Small intestine (tissue), 7 donors: ENCODE measurements at regions not wholly inside any gene's neighbourhood (a gene's known extent, or its start where the extent isn't known, plus 50 kb on each side); places are given as distances from the start of the nearest gene placed in this dataset.

ENCODE experiments used
- DNase-seq, 2 donors: peaks; one replicate each; pipeline versions ENCODE4 v3.0.0 to v3.0.0-alpha.2; 2013
- FAIRE-seq: peaks from 2 replicates; lab custom pipeline; 2012; peaks lifted over from hg19 to GRCh38; lab: Jason Lieb, UNC
- H3K27ac ChIP-seq, 3 donors: one replicate each; pipeline ENCODE4 v1.5.1; 2013; ENCODE audit warnings: low read length in 2 of 3, mild to moderate bottlenecking in 2 of 3, control low read depth in 1 of 3, inconsistent platforms in 1 of 3, low read depth in 1 of 3, moderate library complexity in 1 of 3
- H3K27me3 ChIP-seq, 3 donors: one replicate each; pipeline ENCODE4 v1.6.1; 2013; ENCODE audit warnings: low read length in 3 of 3, inconsistent platforms in 1 of 3; ENCODE audit not compliant: control insufficient read depth in 3 of 3, insufficient read depth in 3 of 3
- H3K36me3 ChIP-seq, 3 donors: one replicate each; pipeline ENCODE4 v1.6.1; 2013; ENCODE audit warnings: low read length in 3 of 3, inconsistent platforms in 1 of 3, low read depth in 1 of 3, mild to moderate bottlenecking in 1 of 3, moderate library complexity in 1 of 3; ENCODE audit not compliant: control insufficient read depth in 3 of 3, insufficient read depth in 2 of 3
- H3K4me1 ChIP-seq, 3 donors: one replicate each; pipeline ENCODE4 v1.6.1; 2013; ENCODE audit warnings: low read length in 2 of 3, inconsistent platforms in 1 of 3, low read depth in 1 of 3, mild to moderate bottlenecking in 1 of 3, moderate library complexity in 1 of 3; ENCODE audit not compliant: control insufficient read depth in 3 of 3, insufficient read depth in 2 of 3
- H3K4me3 ChIP-seq, 3 donors: one replicate each; pipeline ENCODE4 v1.5.1; 2013; ENCODE audit warnings: low read length in 3 of 3, control low read depth in 1 of 3, inconsistent platforms in 1 of 3, low read depth in 1 of 3, mild to moderate bottlenecking in 1 of 3, moderate library complexity in 1 of 3
- H3K9me3 ChIP-seq, 2 donors: one replicate each; pipeline ENCODE4 v1.6.1; 2013; ENCODE audit warnings: low read depth in 1 of 2, low read length in 1 of 2; ENCODE audit not compliant: control insufficient read depth in 2 of 2, insufficient read depth in 1 of 2
- WGBS, 3 donors: extraction: QIAGEN DNeasy Blood & Tissue Kit; methylation state at CpG; one replicate each; pipeline ENCODE4 v1.1.7; 2013; 5-methylcytosine and 5-hydroxymethylcytosine counted together
- donor health status: healthy with polysubstance abuse.
- donor health status: control.
- donor health status: control.
- donor health status: Bipolar disorder and iron deficiency.
- donor health status: healthy.

- Histone ChIP-seq H3K4me1 (no peaks in the 10 kb centered on the region), H3K27ac (no peak overlapping the region), H3K36me3 (no peaks in the 10 kb centered on the region), H3K4me3 (no peak overlapping the region), H3K9me3 (no peaks in the 10 kb centered on the region), H3K27me3 (no peaks in the 10 kb centered on the region)
- no peak for FAIRE-seq
- no peak for DNase-seq
Observed at GRCh38 chr1:190633488-190633887, 155.8 kb upstream of the BRINP3 start.

- Histone ChIP-seq H3K27ac (no peak overlapping the region), H3K4me3 (no peak overlapping the region), H3K36me3 (no peaks in the 10 kb centered on the region), H3K4me1 (no peaks in the 10 kb centered on the region), H3K9me3 (no peaks in the 10 kb centered on the region), H3K27me3 (no peaks in the 10 kb centered on the region)
- 82 to 90% (median 84%) methylated on average over 2 of the region's 2 CpGs for WGBS, 3 donors
- FAIRE-seq (no peak), DNase-seq (no peak)
Observed at GRCh38 chr1:190634134-190634533, 156.5 kb upstream of the BRINP3 start.

GRCh38 chr1:190649553-190649952 is 171.9 kb upstream of the BRINP3 start:
- no peaks in the 10 kb centered on the region for H3K36me3 ChIP-seq
- DNase-seq (no peak), FAIRE-seq (no peak)
- no peak overlapping the region for H3K27ac ChIP-seq
- H3K4me3 ChIP-seq, result no peak overlapping the region
- H3K27me3 ChIP-seq, result no peaks in the 10 kb centered on the region
- no peaks in the 10 kb centered on the region for H3K4me1 ChIP-seq
- no peaks in the 10 kb centered on the region for H3K9me3 ChIP-seq

DNA sequence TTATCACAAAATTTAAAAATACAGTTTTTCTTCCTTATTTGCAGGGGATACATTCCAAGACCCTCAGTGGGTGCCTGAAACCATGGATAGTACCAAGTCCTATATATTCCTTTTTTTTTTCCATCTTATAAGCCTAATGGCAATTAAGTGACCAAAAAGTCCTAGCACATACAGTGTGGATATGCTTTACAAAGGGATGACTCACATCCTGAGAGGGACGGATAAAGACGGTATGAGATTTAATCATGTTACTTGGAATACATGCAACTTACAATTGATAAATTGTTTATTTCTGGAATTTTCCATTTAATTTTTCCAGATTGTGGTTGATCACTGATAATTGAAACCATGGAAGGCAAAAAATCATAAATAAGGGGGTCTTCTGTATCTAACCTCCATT is 181.2 kb upstream of the BRINP3 start:
- no peaks in the 10 kb centered on the region for H3K4me1 ChIP-seq
- no peak for DNase-seq
- H3K36me3 ChIP-seq, result no peaks in the 10 kb centered on the region
- FAIRE-seq, result no peak
- no peaks in the 10 kb centered on the region for H3K27me3 ChIP-seq
- peaks cover 0 to 3% of the 10 kb centered on the region in 2 donors for H3K9me3 ChIP-seq
- H3K27ac ChIP-seq, result no peak overlapping the region
- H3K4me3 ChIP-seq, result no peak overlapping the region
- 86 to 94% (median 89%) methylated on average over 2 of the region's 2 CpGs for WGBS, 3 donors

DNA sequence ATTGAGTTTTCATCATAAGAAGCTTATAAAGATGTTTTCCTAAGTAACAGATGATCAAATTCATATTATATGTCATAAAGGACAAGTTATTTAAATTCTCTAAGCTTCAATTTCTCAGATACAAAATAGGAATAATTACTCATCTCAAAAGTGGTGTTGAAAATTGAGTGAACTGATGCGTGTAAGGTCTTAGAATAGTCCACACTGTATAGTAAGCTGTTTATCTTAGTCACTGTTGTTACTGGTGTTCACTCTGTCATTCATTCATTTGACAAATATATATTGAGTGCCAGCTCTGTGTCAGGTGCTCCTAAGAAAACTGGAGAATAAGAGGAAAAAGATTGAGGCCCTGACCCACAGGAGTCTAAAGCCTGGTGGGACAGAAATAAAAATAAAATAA is 186.3 kb upstream of the BRINP3 start:
- DNase-seq, result no peak
- Histone ChIP-seq H3K36me3 (no peaks in the 10 kb centered on the region), H3K9me3 (peaks cover 0 to 3% of the 10 kb centered on the region in 2 donors), H3K4me1 (no peaks in the 10 kb centered on the region), H3K27ac (no peak overlapping the region), H3K27me3 (no peaks in the 10 kb centered on the region), H3K4me3 (no peak overlapping the region)
- FAIRE-seq, result no peak
- 82 to 95% (median 85%) methylated on average over 1 of the region's 1 CpG for WGBS, 3 donors

DNA sequence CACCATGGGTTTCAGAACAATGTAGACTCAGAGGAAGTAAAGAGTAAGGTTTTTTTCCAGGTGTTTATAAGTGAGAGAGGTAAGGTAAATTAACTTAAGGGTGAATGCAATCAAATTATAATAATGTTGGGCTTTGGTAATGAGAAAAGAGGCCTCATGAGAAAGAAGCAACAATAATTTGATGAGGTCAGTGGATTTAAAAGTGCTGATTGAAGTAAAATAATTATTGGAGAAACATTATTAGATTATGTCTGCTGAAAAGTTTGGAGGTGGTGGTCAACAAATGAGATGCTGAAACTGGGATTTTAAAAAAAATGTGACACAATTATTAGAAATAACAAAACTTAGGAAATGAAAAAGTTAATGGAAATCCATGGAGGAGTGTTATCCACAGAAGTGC is 187.4 kb upstream of the BRINP3 start:
- H3K27ac ChIP-seq, result no peak overlapping the region
- no peaks in the 10 kb centered on the region for H3K4me1 ChIP-seq
- FAIRE-seq (no peak), DNase-seq (no peak)
- no peaks in the 10 kb centered on the region for H3K27me3 ChIP-seq
- H3K4me3 ChIP-seq, result no peak overlapping the region
- no peaks in the 10 kb centered on the region for H3K36me3 ChIP-seq
- H3K9me3 ChIP-seq, result peaks cover 0 to 4% of the 10 kb centered on the region in 2 donors

DNA sequence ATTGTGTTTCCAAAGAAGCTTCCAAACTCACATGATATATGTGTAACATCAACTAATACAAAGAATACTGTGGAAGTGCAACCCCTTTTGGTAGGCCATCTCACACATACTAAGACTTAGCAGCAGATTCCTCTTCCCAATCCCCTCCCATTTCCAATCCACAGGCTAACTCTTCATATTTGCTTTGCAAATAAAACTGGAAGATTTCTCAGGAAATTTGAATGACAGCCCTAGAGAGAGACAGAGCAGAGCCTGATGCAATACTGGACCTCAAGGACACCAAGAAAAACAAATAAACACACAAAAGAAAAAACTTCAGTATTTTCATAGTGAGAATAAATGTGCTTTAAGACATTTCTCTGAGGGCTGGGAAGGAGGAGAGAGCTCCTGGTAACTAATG is 190.2 kb upstream of the BRINP3 start:
- Histone ChIP-seq H3K36me3 (no peaks in the 10 kb centered on the region), H3K27me3 (no peaks in the 10 kb centered on the region), H3K9me3 (peaks cover 0 to 15% of the 10 kb centered on the region in 2 donors), H3K27ac (no peak overlapping the region), H3K4me1 (no peaks in the 10 kb centered on the region), H3K4me3 (no peak overlapping the region)
- no peak for FAIRE-seq
- no peak for DNase-seq

DNA sequence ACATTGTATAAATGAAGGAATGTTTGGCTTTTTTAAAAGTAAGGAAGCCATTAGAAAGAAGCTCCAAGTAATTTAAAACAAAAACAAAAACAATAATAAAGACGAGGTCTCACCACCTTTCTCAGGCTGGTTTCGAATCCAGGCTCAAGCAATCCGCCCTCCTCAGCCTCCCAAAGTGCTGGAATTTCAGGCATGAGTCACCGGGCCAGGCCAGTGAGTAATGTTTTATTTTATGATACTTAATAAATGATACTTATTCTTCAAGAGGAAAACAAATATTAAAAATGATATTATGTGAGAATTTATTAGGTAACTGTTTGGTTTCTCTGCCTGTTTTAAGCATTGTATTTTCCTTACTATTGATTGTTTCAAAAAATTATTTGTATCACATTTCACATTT is 201.4 kb upstream of the BRINP3 start:
- WGBS, 3 donors, result 64 to 83% (median 66%) methylated on average over 4 of the region's 4 CpGs
- Histone ChIP-seq H3K27me3 (no peaks in the 10 kb centered on the region), H3K9me3 (peaks cover 0 to 9% of the 10 kb centered on the region in 2 donors), H3K27ac (no peak overlapping the region), H3K4me3 (no peak overlapping the region), H3K36me3 (no peaks in the 10 kb centered on the region), H3K4me1 (no peaks in the 10 kb centered on the region)
- FAIRE-seq (no peak), DNase-seq (no peak)

GRCh38 chr1:190679454-190679853 is 201.8 kb upstream of the BRINP3 start:
- H3K4me3 ChIP-seq, result no peak overlapping the region
- H3K9me3 ChIP-seq, result peaks cover 0 to 5% of the 10 kb centered on the region in 2 donors
- no peaks in the 10 kb centered on the region for H3K36me3 ChIP-seq
- FAIRE-seq, result no peak
- no peaks in the 10 kb centered on the region for H3K27me3 ChIP-seq
- DNase-seq, result no peak
- H3K27ac ChIP-seq, result no peak overlapping the region
- 35 to 54% (median 44%) methylated on average over 2 of the region's 2 CpGs for WGBS, 3 donors
- no peaks in the 10 kb centered on the region for H3K4me1 ChIP-seq
